ENCODE measurements at regions not wholly inside any gene's neighbourhood (a gene's known extent, or its start where the extent isn't known, plus 50 kb on each side); places are given as distances from the start of the nearest gene placed in this dataset.

GRCh38 chr6:164303102-164303964, 888.8 kb downstream of the QKI start:
- TF ChIP-seq ZNF565 (CRISPR knock-in tag; conservative IDR thresholded peaks at IDR 0.05; ENCODE audit: low read depth) (no peak), ZFP3 (CRISPR knock-in tag; IDR thresholded peaks at IDR 0.05) (no peak)
- no peak for ATAC-seq

- TF ChIP-seq TSHZ2 (CRISPR knock-in tag; IDR thresholded peaks at IDR 0.05) (no peak), ZNF565 (CRISPR knock-in tag; conservative IDR thresholded peaks at IDR 0.05; ENCODE audit: low read depth) (no peak), CREB5 (CRISPR knock-in tag; IDR thresholded peaks at IDR 0.05; ENCODE audit: low read depth) (no peak), ZFP3 (CRISPR knock-in tag; IDR thresholded peaks at IDR 0.05) (no peak), TOX (CRISPR knock-in tag; IDR thresholded peaks at IDR 0.05; ENCODE audit: borderline replicate concordance) (no peak), BACH2 (CRISPR knock-in tag; IDR thresholded peaks at IDR 0.05; ENCODE audit: borderline replicate concordance) (no peak), ZNF8 (CRISPR knock-in tag; IDR thresholded peaks at IDR 0.05) (no peak), PATZ1 (CRISPR knock-in tag; IDR thresholded peaks at IDR 0.05; ENCODE audit: borderline replicate concordance) (no peak), RARB (CRISPR knock-in tag; IDR thresholded peaks at IDR 0.05) (no peak), TCF4 (CRISPR knock-in tag; IDR thresholded peaks at IDR 0.05; ENCODE audit: borderline replicate concordance) (no peak), CSRNP3 (CRISPR knock-in tag; IDR thresholded peaks at IDR 0.05) (no peak), ARNTL (CRISPR knock-in tag; IDR thresholded peaks at IDR 0.05; ENCODE audit: borderline replicate concordance, low read depth) (no peak), CSDC2 (CRISPR knock-in tag; IDR thresholded peaks at IDR 0.05) (no peak), POU6F1 (CRISPR knock-in tag; IDR thresholded peaks at IDR 0.05; ENCODE audit: borderline replicate concordance, low read depth) (no peak), ZC3H10 (CRISPR knock-in tag; IDR thresholded peaks at IDR 0.05) (no peak), SNAI2 (CRISPR knock-in tag; IDR thresholded peaks at IDR 0.05) (no peak)
- no peak for ATAC-seq
Observed at GRCh38 chr6:164296411-164296810, 881.9 kb downstream of the QKI start.

GRCh38 chr6:164294047-164294784, 879.7 kb downstream of the QKI start:
- ATAC-seq: no peak
- no peak for TF ChIP-seq CREB5 (CRISPR knock-in tag; IDR thresholded peaks at IDR 0.05; ENCODE audit: low read depth)
- no peak for TF ChIP-seq TCF4 (CRISPR knock-in tag; IDR thresholded peaks at IDR 0.05; ENCODE audit: borderline replicate concordance)
- no peak for TF ChIP-seq ZC3H10 (CRISPR knock-in tag; IDR thresholded peaks at IDR 0.05)
- no peak for TF ChIP-seq BACH2 (CRISPR knock-in tag; IDR thresholded peaks at IDR 0.05; ENCODE audit: borderline replicate concordance)
- TF ChIP-seq ZNF8 (CRISPR knock-in tag; IDR thresholded peaks at IDR 0.05): no peak
- TF ChIP-seq POU6F1 (CRISPR knock-in tag; IDR thresholded peaks at IDR 0.05; ENCODE audit: borderline replicate concordance, low read depth): no peak
- no peak for TF ChIP-seq GLIS3 (CRISPR knock-in tag; IDR thresholded peaks at IDR 0.05)
- TF ChIP-seq ESRRG (CRISPR knock-in tag; IDR thresholded peaks at IDR 0.05): no peak
- no peak for TF ChIP-seq ZNF70 (CRISPR knock-in tag; IDR thresholded peaks at IDR 0.05)
- TF ChIP-seq RARB (CRISPR knock-in tag; IDR thresholded peaks at IDR 0.05): no peak

Data from SK-N-SH treated with all-trans-retinoic acid at 6 μM for 48 hours (cell line).